Calu3 (cell line): ENCODE measurements at regions not wholly inside any gene's neighbourhood (a gene's known extent, or its start where the extent isn't known, plus 50 kb on each side); places are given as distances from the start of the nearest gene placed in this dataset.

Experiments
- BruUV-seq: library from RNA; stranded (reverse); fragments of 400-500 nt; replicated peaks from 2 replicates; lab custom pipeline; 2021; lab: Mats Ljungman, UMichigan
- CTCF ChIA-PET: fragments of 300-600 bp; sonication (Branson Sonifier 250); formaldehyde crosslinking; loops from one replicate; lab custom pipeline; 2022; ENCODE audit warnings: antibody characterized with exemption; lab: Charles Lee
- DNase-seq: peaks from one replicate; pipeline ENCODE4 v3.0.0; 2022
- H3K27ac Mint-ChIP-seq: one replicate; pipeline ENCODE4 v1.8.0; 2022; ENCODE audit warnings: mixed read lengths; ENCODE audit not compliant: unreplicated experiment
- H3K27me3 Mint-ChIP-seq: one replicate; pipeline ENCODE4 v1.8.0; 2022; ENCODE audit warnings: mixed read lengths; ENCODE audit not compliant: unreplicated experiment
- H3K36me3 Mint-ChIP-seq: one replicate; pipeline ENCODE4 v1.8.0; 2022; ENCODE audit warnings: mild to moderate bottlenecking, moderate library complexity, mixed read lengths; ENCODE audit not compliant: insufficient read depth, unreplicated experiment
- H3K4me1 Mint-ChIP-seq: one replicate; pipeline ENCODE4 v1.8.0; 2022; ENCODE audit warnings: mild to moderate bottlenecking, low read depth, mixed read lengths; ENCODE audit not compliant: unreplicated experiment
- H3K4me3 Mint-ChIP-seq: one replicate; pipeline ENCODE4 v1.8.0; 2022; ENCODE audit warnings: mild to moderate bottlenecking, low read depth, moderate library complexity, mixed read lengths; ENCODE audit not compliant: unreplicated experiment
- H3K9me3 Mint-ChIP-seq: one replicate; pipeline ENCODE4 v1.8.0; 2022; ENCODE audit warnings: low read depth, mixed read lengths; ENCODE audit not compliant: unreplicated experiment
- CTCF ChIP-seq: fragments of 200-600 bp; IDR thresholded peaks from one replicate; pipeline ENCODE4 v1.8.0; 2022; ENCODE audit warnings: antibody characterized with exemption; ENCODE audit not compliant: unreplicated experiment
- intact Hi-C: fragments of 100-400 bp; cut with micrococcal nuclease; formaldehyde crosslinking; loops from one replicate; pipeline ENCODE4 v1.10.0; 2022; ENCODE audit not compliant: unreplicated experiment

GRCh38 chr9:23412046-23412445 lies 414.0 kb downstream of the ELAVL2 start:
- CTCF ChIA-PET, result no interaction called here
- no peaks in the 10 kb centered on the region for H3K4me1 Mint-ChIP-seq
- H3K4me3 Mint-ChIP-seq, result no peak overlapping the region
- H3K36me3 Mint-ChIP-seq, result no peaks in the 10 kb centered on the region
- H3K27me3 Mint-ChIP-seq, result no peaks in the 10 kb centered on the region
- H3K9me3 Mint-ChIP-seq, result peaks cover 2% of the 10 kb centered on the region
- no TSS peak for BruUV-seq
- H3K27ac Mint-ChIP-seq, result no peak overlapping the region
- intact Hi-C loops, result no loop called here
- no peak for DNase-seq
- TF ChIP-seq CTCF, result no peak

- Mint-ChIP-seq H3K9me3 (peaks cover 2% of the 10 kb centered on the region), H3K27me3 (no peaks in the 10 kb centered on the region), H3K4me3 (no peak overlapping the region), H3K36me3 (no peaks in the 10 kb centered on the region), H3K4me1 (no peaks in the 10 kb centered on the region), H3K27ac (no peak overlapping the region)
- TF ChIP-seq CTCF, result no peak
- CTCF ChIA-PET, result no interaction called here
- DNase-seq, result no peak
- intact Hi-C loops, result no loop called here
- no TSS peak for BruUV-seq
These were observed 413.6 kb downstream of the ELAVL2 start for GRCh38 chr9:23412458-23412857.

GRCh38 chr9:23413541-23413940 lies 412.5 kb downstream of the ELAVL2 start:
- H3K4me1 Mint-ChIP-seq, result no peaks in the 10 kb centered on the region
- TF ChIP-seq CTCF, result no peak
- H3K4me3 Mint-ChIP-seq, result no peak overlapping the region
- no peak for DNase-seq
- H3K9me3 Mint-ChIP-seq, result peaks cover 2% of the 10 kb centered on the region
- no TSS peak for BruUV-seq
- CTCF ChIA-PET, result no interaction called here
- H3K36me3 Mint-ChIP-seq, result no peaks in the 10 kb centered on the region
- no peaks in the 10 kb centered on the region for H3K27me3 Mint-ChIP-seq
- intact Hi-C loops, result no loop called here
- no peak overlapping the region for H3K27ac Mint-ChIP-seq

- Mint-ChIP-seq H3K9me3 (peaks cover 7% of the 10 kb centered on the region), H3K4me3 (no peak overlapping the region), H3K27ac (no peak overlapping the region), H3K27me3 (no peaks in the 10 kb centered on the region), H3K36me3 (no peaks in the 10 kb centered on the region), H3K4me1 (no peaks in the 10 kb centered on the region)
- no TSS peak for BruUV-seq
- no peak for DNase-seq
- intact Hi-C loops, result no loop called here
- no peak for TF ChIP-seq CTCF
- CTCF ChIA-PET, result no interaction called here
These were observed 402.0 kb downstream of the ELAVL2 start for GRCh38 chr9:23423999-23424398.

- H3K27ac Mint-ChIP-seq, result no peak overlapping the region
- H3K27me3 Mint-ChIP-seq, result no peaks in the 10 kb centered on the region
- H3K4me1 Mint-ChIP-seq, result no peaks in the 10 kb centered on the region
- no peak overlapping the region for H3K4me3 Mint-ChIP-seq
- CTCF ChIA-PET, result no interaction called here
- no TSS peak for BruUV-seq
- H3K9me3 Mint-ChIP-seq, result peaks cover 7% of the 10 kb centered on the region
- intact Hi-C loops, result no loop called here
- TF ChIP-seq CTCF, result no peak
- H3K36me3 Mint-ChIP-seq, result no peaks in the 10 kb centered on the region
- DNase-seq, result no peak
These were observed 399.9 kb downstream of the ELAVL2 start for GRCh38 chr9:23426144-23426543.
